IMR-90 (cell line): ENCODE measurements at regions not wholly inside any gene's neighbourhood (a gene's known extent, or its start where the extent isn't known, plus 50 kb on each side); places are given as distances from the start of the nearest gene placed in this dataset.

Experiments used
- ATAC-seq: fragments of 200-7000 bp; cut with Tn5 transposase; 2 replicates; pipeline ENCODE4 v1.9.1; 2020; ENCODE audit warnings: low read depth, mild to moderate bottlenecking, moderate library complexity
- BruUV-seq: library from RNA; stranded (reverse); fragments of 400-500 nt; replicated peaks from 2 replicates; lab custom pipeline; 2021; lab: Mats Ljungman, UMichigan
- CTCF ChIA-PET: fragments of 300-600 bp; formaldehyde crosslinking; extraction: SDS; loops from one replicate; lab custom pipeline; 2021; ENCODE audit warnings: antibody characterized with exemption; lab: Yijun Ruan, JAX
- POLR2A ChIA-PET: fragments of 300-600 bp; sonication (Branson Sonifier 250); formaldehyde crosslinking; loops from one replicate; lab custom pipeline; 2022; ENCODE audit warnings: antibody characterized with exemption; ENCODE audit not compliant: unreplicated experiment; lab: Charles Lee
- DNase-seq: peaks from one replicate; pipeline ENCODE4 v3.0.0; 2013
- H2AFZ ChIP-seq: replicated peaks from 2 replicates; pipeline ENCODE3; 2013; ENCODE audit warnings: low read length, mild to moderate bottlenecking; ENCODE audit not compliant: poor library complexity
- H2AK5ac ChIP-seq: 2 replicates; pipeline ENCODE4 v1.6.1; 2013; ENCODE audit warnings: low read depth, low read length, inconsistent platforms
- H2AK9ac ChIP-seq: replicated peaks from 2 replicates; pipeline ENCODE3; 2013; ENCODE audit warnings: mild to moderate bottlenecking, low read depth, low read length, moderate library complexity; ENCODE audit not compliant: poor library complexity
- H2BK120ac ChIP-seq: 2 replicates; pipeline ENCODE4 v1.6.1; 2013; ENCODE audit warnings: low read depth, low read length, inconsistent platforms
- H2BK15ac ChIP-seq: 3 replicates; pipeline ENCODE4 v1.6.1; 2013; ENCODE audit warnings: low read depth, low read length, inconsistent platforms
- H2BK20ac ChIP-seq: 2 replicates; pipeline ENCODE4 v1.6.1; 2013; ENCODE audit warnings: low read depth, mild to moderate bottlenecking, inconsistent platforms, low read length, moderate library complexity
- H2BK5ac ChIP-seq: 2 replicates; pipeline ENCODE4 v1.6.1; 2013; ENCODE audit warnings: mild to moderate bottlenecking, low read depth, low read length, inconsistent platforms; ENCODE audit not compliant: poor library complexity, severe bottlenecking
- H3K14ac ChIP-seq: replicated peaks from 2 replicates; pipeline ENCODE4 v1.6.1; 2013; ENCODE audit warnings: low read depth, low read length, inconsistent platforms
- H3K18ac ChIP-seq: 2 replicates; pipeline ENCODE4 v1.6.1; 2013; ENCODE audit warnings: low read depth, low read length, control low read depth
- H3K23ac ChIP-seq: 2 replicates; pipeline ENCODE4 v1.6.1; 2013; ENCODE audit warnings: low read depth, low read length, inconsistent platforms
- H3K27ac ChIP-seq: 2 replicates; pipeline ENCODE4 v1.5.1; 2013; ENCODE audit warnings: mild to moderate bottlenecking, control low read depth, low read length; ENCODE audit not compliant: insufficient read depth
- H3K27me3 ChIP-seq: 2 replicates; pipeline ENCODE4 v1.6.1; 2013; ENCODE audit warnings: low read length; ENCODE audit not compliant: control insufficient read depth, insufficient read depth
- H3K36me3 ChIP-seq: 2 replicates; pipeline ENCODE4 v1.6.1; 2013; ENCODE audit warnings: low read length, mixed read lengths; ENCODE audit not compliant: control insufficient read depth, insufficient read depth
- H3K4ac ChIP-seq: 2 replicates; pipeline ENCODE4 v1.6.1; 2013; ENCODE audit warnings: low read depth, low read length, inconsistent platforms
- H3K4me1 ChIP-seq: 2 replicates; pipeline ENCODE4 v1.6.1; 2013; ENCODE audit warnings: low read length, mixed read lengths; ENCODE audit not compliant: control insufficient read depth, insufficient read depth
- H3K4me2 ChIP-seq: 2 replicates; pipeline ENCODE4 v1.6.1; 2013; ENCODE audit warnings: low read depth, mild to moderate bottlenecking, control low read depth, low read length, moderate library complexity
- H3K4me3 ChIP-seq: 2 replicates; pipeline ENCODE4 v1.5.1; 2013; ENCODE audit warnings: low read depth, mild to moderate bottlenecking, control low read depth, low read length, moderate library complexity; ENCODE audit not compliant: insufficient read depth
- H3K56ac ChIP-seq: 2 replicates; pipeline ENCODE4 v1.6.1; 2013; ENCODE audit warnings: low read length, inconsistent platforms; ENCODE audit not compliant: insufficient read depth; ENCODE audit errors: extremely low read depth
- H3K79me1 ChIP-seq, 2 experiments: 2 replicates each; pipeline ENCODE4 v1.6.1; 2013; ENCODE audit warnings: low read length in 2 of 2, inconsistent platforms in 1 of 2, low read depth in 1 of 2
- H3K9ac ChIP-seq: 2 replicates; pipeline ENCODE4 v1.6.1; 2013; ENCODE audit warnings: low read depth, low read length, control low read depth
- H3K9me1 ChIP-seq: 2 replicates; pipeline ENCODE4 v1.6.1; 2013; ENCODE audit warnings: low read length, inconsistent platforms; ENCODE audit not compliant: insufficient read depth
- H3K9me3 ChIP-seq: 2 replicates; pipeline ENCODE4 v1.6.1; 2013; ENCODE audit warnings: low read length; ENCODE audit not compliant: control insufficient read depth, insufficient read depth
- H4K20me1 ChIP-seq: 2 replicates; pipeline ENCODE4 v1.6.1; 2013; ENCODE audit warnings: low read length, inconsistent platforms; ENCODE audit not compliant: insufficient read depth
- H4K5ac ChIP-seq: 2 replicates; pipeline ENCODE4 v1.6.1; 2013; ENCODE audit warnings: mild to moderate bottlenecking, low read depth, low read length, control low read depth
- H4K8ac ChIP-seq, 2 experiments: 2 replicates each; pipeline ENCODE4 v1.6.1; 2013; ENCODE audit warnings: low read depth in 2 of 2, low read length in 2 of 2, control low read depth in 1 of 2, inconsistent platforms in 1 of 2
- H4K91ac ChIP-seq: 2 replicates; pipeline ENCODE4 v1.6.1; 2013; ENCODE audit warnings: low read depth, low read length, inconsistent platforms; ENCODE audit not compliant: insufficient read depth
- BHLHE40 ChIP-seq: fragments of 150-350 bp; IDR thresholded peaks from 2 replicates; pipeline ENCODE4 v1.6.1; 2016; ENCODE audit warnings: mild to moderate bottlenecking, low read depth, low read length
- CEBPB ChIP-seq: IDR thresholded peaks from 2 replicates; pipeline ENCODE4 v1.6.1; 2012; ENCODE audit warnings: low read depth, low read length, improper control_type of control experiment
- FOS ChIP-seq: fragments of 150-350 bp; IDR thresholded peaks from 2 replicates; pipeline ENCODE4 v1.6.1; 2016; ENCODE audit warnings: low read depth, low read length
- MAZ ChIP-seq: IDR thresholded peaks from 2 replicates; pipeline ENCODE4 v1.6.1; 2012; ENCODE audit warnings: low read depth, mild to moderate bottlenecking, low read length, improper control_type of control experiment, moderate library complexity, borderline replicate concordance
- MXI1 ChIP-seq: IDR thresholded peaks from 2 replicates; pipeline ENCODE4 v1.6.1; 2012; ENCODE audit warnings: low read depth, mild to moderate bottlenecking, low read length, moderate library complexity, borderline replicate concordance
- NFE2L2 ChIP-seq: fragments of 150-350 bp; IDR thresholded peaks from 2 replicates; pipeline ENCODE4 v1.6.1; 2016; ENCODE audit warnings: low read depth, mild to moderate bottlenecking, low read length
- POLR2A ChIP-seq: IDR thresholded peaks from 2 replicates; pipeline ENCODE4 v1.6.1; 2012; ENCODE audit warnings: mild to moderate bottlenecking, low read depth, low read length
- RAD21 ChIP-seq: IDR thresholded peaks from 2 replicates; pipeline ENCODE4 v1.6.1; 2012; ENCODE audit warnings: low read length, improper control_type of control experiment
- RFX5 ChIP-seq: IDR thresholded peaks from 2 replicates; pipeline ENCODE4 v1.8.0; 2012; ENCODE audit warnings: low read depth, mild to moderate bottlenecking, low read length, moderate library complexity
- SMC3 ChIP-seq: fragments of 150-350 bp; IDR thresholded peaks from 2 replicates; pipeline ENCODE4 v1.6.1; 2016; ENCODE audit warnings: low read depth, mild to moderate bottlenecking, antibody characterized with exemption, low read length, moderate library complexity
- WGBS, 2 experiments: methylation state at CpG; one replicate each; pipeline versions ENCODE4 v1.1.5 to v1.1.7; 2013; ENCODE audit warnings: missing lambda C conversion rate in 2 of 2; ENCODE audit not compliant: insufficient read length in 1 of 2; ENCODE audit errors: extremely low coverage in 2 of 2; 5-methylcytosine and 5-hydroxymethylcytosine counted together
- dilution Hi-C: fragments of 300-500 bp; cut with HindIII; formaldehyde crosslinking; loops from one replicate; pipeline ENCODE4 v1.14.3; 2018; ENCODE audit warnings: low sequenced_read_pairs; ENCODE audit not compliant: unreplicated experiment
- in situ Hi-C: fragments of 300-500 bp; cut with MboI; formaldehyde crosslinking; loops from 3 replicates; pipeline ENCODE4 v1.14.3; 2019; ENCODE audit warnings: low sequenced_read_pairs, inconsistent platforms, mixed read lengths
- intact Hi-C: fragments of 100-400 bp; cut with micrococcal nuclease; formaldehyde crosslinking; loops from 2 replicates; pipeline ENCODE4 v1.10.0; 2022
- TF ChIP-seq, protein P1 (sequence below): fragments of 150-350 bp; IDR thresholded peaks from 2 replicates; pipeline ENCODE4 v1.6.1; 2017; ENCODE audit warnings: mild to moderate bottlenecking, antibody characterized with exemption, low read length, low read depth
- TF ChIP-seq, protein P2 (sequence below): conservative IDR thresholded peaks from 2 replicates; pipeline ENCODE4 v1.5.1; 2012; ENCODE audit warnings: mild to moderate bottlenecking, low read depth, low read length, improper control_type of control experiment
- TF ChIP-seq, protein P3 (sequence below): fragments of 150-350 bp; IDR thresholded peaks from 2 replicates; pipeline ENCODE4 v1.6.1; 2016; ENCODE audit warnings: low read depth, mild to moderate bottlenecking, low read length, moderate library complexity, borderline replicate concordance

DNA sequence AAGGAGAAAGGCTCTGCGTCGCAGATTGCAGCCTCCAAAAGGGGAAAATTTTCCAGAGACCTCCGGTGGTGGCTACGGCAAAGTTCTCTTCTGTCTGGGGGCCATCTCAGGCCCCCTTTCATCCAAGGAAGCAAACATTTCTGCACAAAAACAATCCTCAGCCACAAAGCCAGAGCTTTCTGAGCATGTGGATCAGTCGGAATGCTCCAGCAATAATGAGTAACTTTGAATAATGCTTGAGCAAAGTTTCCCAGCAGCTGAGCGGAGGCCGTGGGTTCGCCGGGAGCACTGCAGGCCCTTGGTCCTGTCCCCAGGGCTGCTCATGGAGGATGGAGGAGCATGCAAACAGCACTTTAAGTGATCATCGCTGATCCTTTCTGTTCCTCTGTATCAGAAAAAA is 60.2 kb upstream of the UNC5A start (continued):
- TF ChIP-seq MXI1 = no peak

DNA sequence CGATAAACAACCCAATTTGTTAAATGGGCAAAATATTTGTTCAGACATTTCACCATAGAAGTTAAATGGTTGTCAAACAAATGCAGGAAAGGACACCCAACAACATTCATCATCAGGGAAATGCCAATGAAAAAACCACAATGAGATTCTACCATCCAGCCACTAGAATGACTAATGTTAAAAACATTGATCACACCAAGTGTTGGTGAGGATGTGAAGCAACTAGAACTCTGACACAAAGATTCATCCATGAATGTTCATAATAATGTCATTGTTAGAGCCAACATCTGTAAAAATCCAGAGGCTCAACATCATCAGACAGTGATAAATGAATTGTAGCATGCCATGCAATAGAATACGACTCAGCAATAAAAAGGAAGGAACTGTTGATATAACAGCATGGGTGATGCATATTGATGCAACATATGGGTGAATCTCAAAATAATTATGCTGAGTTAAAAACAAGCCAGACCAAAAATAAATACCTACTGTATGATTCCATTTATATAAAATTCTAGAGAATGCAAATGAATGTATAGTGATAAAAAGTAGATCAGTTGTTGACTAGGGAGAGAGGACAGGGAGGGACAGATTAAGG is 55.9 kb upstream of the UNC5A start:
- no peaks in the 10 kb centered on the region for H3K9me3 ChIP-seq
- no peaks in the 10 kb centered on the region for H3K4me1 ChIP-seq
- H3K4me3 ChIP-seq = no peak overlapping the region
- ChIA-PET POLR2A (no interaction called here), CTCF (no interaction called here)
- no CpG with 5 or more reads among the region's 2 CpGs for WGBS, 2 experiments
- no peak overlapping the region for H3K9ac ChIP-seq
- H3K14ac ChIP-seq = no peak overlapping the region
- H3K27me3 ChIP-seq = peaks cover 13% of the 10 kb centered on the region
- no peak overlapping the region for H2BK5ac ChIP-seq
- H2AK9ac ChIP-seq = no peak overlapping the region
- no peak for DNase-seq
- ATAC-seq = no peak
- no peak overlapping the region for H3K56ac ChIP-seq
- no peak overlapping the region for H2BK20ac ChIP-seq
- no peak overlapping the region for H4K91ac ChIP-seq
- in situ Hi-C loops (no loop called here), intact Hi-C loops (no loop called here), dilution Hi-C loops (no loop called here)
- no peak overlapping the region for H3K27ac ChIP-seq
- TF ChIP-seq, protein P1, sequence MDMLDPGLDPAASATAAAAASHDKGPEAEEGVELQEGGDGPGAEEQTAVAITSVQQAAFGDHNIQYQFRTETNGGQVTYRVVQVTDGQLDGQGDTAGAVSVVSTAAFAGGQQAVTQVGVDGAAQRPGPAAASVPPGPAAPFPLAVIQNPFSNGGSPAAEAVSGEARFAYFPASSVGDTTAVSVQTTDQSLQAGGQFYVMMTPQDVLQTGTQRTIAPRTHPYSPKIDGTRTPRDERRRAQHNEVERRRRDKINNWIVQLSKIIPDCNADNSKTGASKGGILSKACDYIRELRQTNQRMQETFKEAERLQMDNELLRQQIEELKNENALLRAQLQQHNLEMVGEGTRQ = no peak
- TF ChIP-seq SMC3 (no peak), CEBPB (no peak), RAD21 (no peak), NFE2L2 (no peak), FOS (no peak), MXI1 (no peak), RFX5 (no peak), POLR2A (no peak), MAZ (no peak), BHLHE40 (no peak)
- TF ChIP-seq, protein P2, sequence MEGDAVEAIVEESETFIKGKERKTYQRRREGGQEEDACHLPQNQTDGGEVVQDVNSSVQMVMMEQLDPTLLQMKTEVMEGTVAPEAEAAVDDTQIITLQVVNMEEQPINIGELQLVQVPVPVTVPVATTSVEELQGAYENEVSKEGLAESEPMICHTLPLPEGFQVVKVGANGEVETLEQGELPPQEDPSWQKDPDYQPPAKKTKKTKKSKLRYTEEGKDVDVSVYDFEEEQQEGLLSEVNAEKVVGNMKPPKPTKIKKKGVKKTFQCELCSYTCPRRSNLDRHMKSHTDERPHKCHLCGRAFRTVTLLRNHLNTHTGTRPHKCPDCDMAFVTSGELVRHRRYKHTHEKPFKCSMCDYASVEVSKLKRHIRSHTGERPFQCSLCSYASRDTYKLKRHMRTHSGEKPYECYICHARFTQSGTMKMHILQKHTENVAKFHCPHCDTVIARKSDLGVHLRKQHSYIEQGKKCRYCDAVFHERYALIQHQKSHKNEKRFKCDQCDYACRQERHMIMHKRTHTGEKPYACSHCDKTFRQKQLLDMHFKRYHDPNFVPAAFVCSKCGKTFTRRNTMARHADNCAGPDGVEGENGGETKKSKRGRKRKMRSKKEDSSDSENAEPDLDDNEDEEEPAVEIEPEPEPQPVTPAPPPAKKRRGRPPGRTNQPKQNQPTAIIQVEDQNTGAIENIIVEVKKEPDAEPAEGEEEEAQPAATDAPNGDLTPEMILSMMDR = no peak
- TF ChIP-seq, protein P3, sequence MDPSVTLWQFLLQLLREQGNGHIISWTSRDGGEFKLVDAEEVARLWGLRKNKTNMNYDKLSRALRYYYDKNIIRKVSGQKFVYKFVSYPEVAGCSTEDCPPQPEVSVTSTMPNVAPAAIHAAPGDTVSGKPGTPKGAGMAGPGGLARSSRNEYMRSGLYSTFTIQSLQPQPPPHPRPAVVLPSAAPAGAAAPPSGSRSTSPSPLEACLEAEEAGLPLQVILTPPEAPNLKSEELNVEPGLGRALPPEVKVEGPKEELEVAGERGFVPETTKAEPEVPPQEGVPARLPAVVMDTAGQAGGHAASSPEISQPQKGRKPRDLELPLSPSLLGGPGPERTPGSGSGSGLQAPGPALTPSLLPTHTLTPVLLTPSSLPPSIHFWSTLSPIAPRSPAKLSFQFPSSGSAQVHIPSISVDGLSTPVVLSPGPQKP = no peak
- no peak overlapping the region for H2AK5ac ChIP-seq
- H3K79me1 ChIP-seq = no peaks in the 10 kb centered on the region
- H3K9me1 ChIP-seq = no peaks in the 10 kb centered on the region
- BruUV-seq = no TSS peak
- H4K5ac ChIP-seq = no peak overlapping the region
- H4K8ac ChIP-seq = no peak overlapping the region
- no peak overlapping the region for H2BK15ac ChIP-seq
- no peak overlapping the region for H2BK120ac ChIP-seq
- H3K4ac ChIP-seq = no peak overlapping the region
- no peaks in the 10 kb centered on the region for H4K20me1 ChIP-seq
- no peak overlapping the region for H3K4me2 ChIP-seq
- H3K23ac ChIP-seq = no peak overlapping the region
- H3K18ac ChIP-seq = no peak overlapping the region
- no peaks in the 10 kb centered on the region for H3K36me3 ChIP-seq
- H2AFZ ChIP-seq = no peak overlapping the region
